ENCODE measurements at regions not wholly inside any gene's neighbourhood (a gene's known extent, or its start where the extent isn't known, plus 50 kb on each side); places are given as distances from the start of the nearest gene placed in this dataset.
"Not testable (repeated sequence)": the region's sequence is repeated elsewhere in the genome, so short reads cannot be mapped to it uniquely, and the experiment has no call there.

GRCh38 chr1:243959998-243960397 is 91.1 kb upstream of the ZBTB18 start:
- no peak overlapping the region for H3K27ac Mint-ChIP-seq
- no peak overlapping the region for H3K4me3 Mint-ChIP-seq
- peaks cover 17% of the 10 kb centered on the region for H3K4me1 Mint-ChIP-seq (ENCODE audit: low read depth)
- H3K36me3 Mint-ChIP-seq (ENCODE audit: low read depth), result no peaks in the 10 kb centered on the region
- H3K9me3 Mint-ChIP-seq, result no peaks in the 10 kb centered on the region
- intact Hi-C loops (cut with micrococcal nuclease), result no loop called here
- H3K27me3 Mint-ChIP-seq, result peaks cover 4% of the 10 kb centered on the region

DNA sequence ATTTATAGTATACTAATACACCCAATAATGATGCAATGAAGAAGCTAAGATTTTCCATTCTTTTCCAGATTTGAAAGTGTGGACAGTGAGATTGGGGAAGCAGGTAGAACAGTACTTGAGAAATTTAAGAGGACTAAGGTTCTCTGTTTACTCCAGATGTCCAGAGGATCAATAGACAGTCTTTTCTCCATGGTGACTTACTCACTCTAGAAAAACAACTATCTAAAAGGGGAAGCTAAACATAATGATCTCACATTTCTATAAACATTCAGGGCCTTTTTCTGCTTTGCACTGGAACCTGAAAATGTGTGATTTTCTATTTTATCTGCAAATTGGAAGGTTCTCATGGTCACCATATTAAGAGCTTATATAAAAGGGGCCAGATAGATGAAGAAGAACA is 93.9 kb upstream of the ZBTB18 start:
- Mint-ChIP-seq H3K4me3 (no peak overlapping the region), H3K27ac (no peak overlapping the region), H3K9me3 (no peaks in the 10 kb centered on the region), H3K4me1 (ENCODE audit: low read depth) (no peaks in the 10 kb centered on the region), H3K36me3 (ENCODE audit: low read depth) (no peaks in the 10 kb centered on the region), H3K27me3 (peaks cover 9% of the 10 kb centered on the region)
- intact Hi-C loops (cut with micrococcal nuclease), result no loop called here

DNA sequence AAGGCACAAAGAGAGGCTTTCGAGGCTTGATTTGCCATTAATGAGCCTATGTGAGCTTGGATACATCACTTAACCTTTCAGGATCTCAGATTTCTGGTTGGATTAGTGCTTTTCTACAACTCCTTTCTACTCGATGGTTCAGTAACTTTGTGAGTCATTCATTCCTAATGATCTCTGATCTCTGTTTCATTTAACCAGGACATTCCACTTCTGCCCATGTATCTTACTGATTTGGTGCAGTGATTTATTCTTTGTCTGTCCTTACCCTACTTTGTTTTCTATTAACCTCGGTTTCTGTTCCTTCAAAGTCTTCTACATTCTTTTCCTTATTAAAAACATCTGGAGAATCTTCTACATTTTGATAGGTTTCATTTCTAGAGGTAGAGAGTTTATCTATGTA is 94.6 kb upstream of the ZBTB18 start:
- no peaks in the 10 kb centered on the region for H3K9me3 Mint-ChIP-seq
- H3K27me3 Mint-ChIP-seq, result peaks cover 9% of the 10 kb centered on the region
- no peaks in the 10 kb centered on the region for H3K36me3 Mint-ChIP-seq (ENCODE audit: low read depth)
- H3K4me3 Mint-ChIP-seq, result no peak overlapping the region
- intact Hi-C loops (cut with micrococcal nuclease), result no loop called here
- no peaks in the 10 kb centered on the region for H3K4me1 Mint-ChIP-seq (ENCODE audit: low read depth)
- H3K27ac Mint-ChIP-seq, result no peak overlapping the region

- intact Hi-C loops (cut with micrococcal nuclease); H3K9me3 Mint-ChIP-seq; H3K36me3 Mint-ChIP-seq (ENCODE audit: low read depth); H3K27me3 Mint-ChIP-seq; H3K4me1 Mint-ChIP-seq (ENCODE audit: low read depth); H3K27ac Mint-ChIP-seq; H3K4me3 Mint-ChIP-seq: not testable (repeated sequence)
Measured at GRCh38 chr1:243951207-243951606, 99.9 kb upstream of the ZBTB18 start.

- H3K36me3 Mint-ChIP-seq (ENCODE audit: low read depth), result no peaks in the 10 kb centered on the region
- no peaks in the 10 kb centered on the region for H3K9me3 Mint-ChIP-seq
- H3K27me3 Mint-ChIP-seq, result peaks cover 4% of the 10 kb centered on the region
- intact Hi-C loops (cut with micrococcal nuclease), result no loop called here
- no peaks in the 10 kb centered on the region for H3K4me1 Mint-ChIP-seq (ENCODE audit: low read depth)
- no peak overlapping the region for H3K27ac Mint-ChIP-seq
- no peak overlapping the region for H3K4me3 Mint-ChIP-seq
Measured at GRCh38 chr1:243950166-243950565, 100.1 kb upstream of the AKT3 start.

GRCh38 chr1:243946946-243947345 is 96.9 kb upstream of the AKT3 start:
- H3K9me3 Mint-ChIP-seq, result no peaks in the 10 kb centered on the region
- no peak overlapping the region for H3K4me3 Mint-ChIP-seq
- no peaks in the 10 kb centered on the region for H3K27me3 Mint-ChIP-seq
- no peaks in the 10 kb centered on the region for H3K4me1 Mint-ChIP-seq (ENCODE audit: low read depth)
- no peaks in the 10 kb centered on the region for H3K36me3 Mint-ChIP-seq (ENCODE audit: low read depth)
- H3K27ac Mint-ChIP-seq, result no peak overlapping the region
- intact Hi-C loops (cut with micrococcal nuclease), result loop anchor here (5.0 to 10.0 kb wide), 2 partner anchors 240 to 602 kb away; no protein-coding TSS in a partner anchor

- Mint-ChIP-seq H3K27me3 (no peaks in the 10 kb centered on the region), H3K4me1 (ENCODE audit: low read depth) (no peaks in the 10 kb centered on the region), H3K9me3 (no peaks in the 10 kb centered on the region), H3K27ac (no peak overlapping the region), H3K36me3 (ENCODE audit: low read depth) (no peaks in the 10 kb centered on the region), H3K4me3 (no peak overlapping the region)
- intact Hi-C loops (cut with micrococcal nuclease), result loop anchor here (5.0 to 10.0 kb wide), 2 partner anchors 239 to 601 kb away; no protein-coding TSS in a partner anchor
Measured at GRCh38 chr1:243946253-243946652, 96.2 kb upstream of the AKT3 start.

DNA sequence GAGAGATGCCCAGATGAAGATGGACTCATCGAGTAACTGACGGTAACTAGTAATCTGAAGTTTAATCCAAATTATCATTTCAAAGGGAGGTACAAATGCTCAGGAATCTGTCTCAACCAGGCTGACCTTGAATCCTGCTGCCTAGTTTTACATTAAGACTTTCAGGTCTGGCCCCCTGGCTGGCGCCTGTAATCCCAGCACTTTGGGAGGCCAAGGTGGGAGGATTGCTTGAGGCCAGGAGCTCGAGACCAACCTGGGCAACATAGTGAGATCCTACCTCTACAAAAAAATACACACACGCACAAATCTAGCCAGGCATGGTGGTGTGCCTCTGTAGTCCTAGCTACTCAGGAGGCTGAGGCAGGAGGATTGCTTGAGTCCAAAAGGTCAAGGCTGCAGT is 95.7 kb upstream of the AKT3 start:
- Mint-ChIP-seq H3K4me1 (ENCODE audit: low read depth) (no peaks in the 10 kb centered on the region), H3K27ac (no peak overlapping the region), H3K9me3 (no peaks in the 10 kb centered on the region), H3K36me3 (ENCODE audit: low read depth) (no peaks in the 10 kb centered on the region), H3K27me3 (no peaks in the 10 kb centered on the region), H3K4me3 (no peak overlapping the region)
- intact Hi-C loops (cut with micrococcal nuclease), result loop anchor here (5.0 to 10.0 kb wide), 2 partner anchors 238 to 601 kb away; no protein-coding TSS in a partner anchor

- Mint-ChIP-seq H3K27ac (no peak overlapping the region), H3K27me3 (no peaks in the 10 kb centered on the region), H3K36me3 (ENCODE audit: low read depth) (no peaks in the 10 kb centered on the region), H3K4me1 (ENCODE audit: low read depth) (no peaks in the 10 kb centered on the region), H3K4me3 (no peak overlapping the region), H3K9me3 (no peaks in the 10 kb centered on the region)
- intact Hi-C loops (cut with micrococcal nuclease), result loop anchor here (5.0 to 10.0 kb wide), 2 partner anchors 237 to 600 kb away; no protein-coding TSS in a partner anchor
Measured at GRCh38 chr1:243944429-243945160, 94.6 kb upstream of the AKT3 start.

DNA sequence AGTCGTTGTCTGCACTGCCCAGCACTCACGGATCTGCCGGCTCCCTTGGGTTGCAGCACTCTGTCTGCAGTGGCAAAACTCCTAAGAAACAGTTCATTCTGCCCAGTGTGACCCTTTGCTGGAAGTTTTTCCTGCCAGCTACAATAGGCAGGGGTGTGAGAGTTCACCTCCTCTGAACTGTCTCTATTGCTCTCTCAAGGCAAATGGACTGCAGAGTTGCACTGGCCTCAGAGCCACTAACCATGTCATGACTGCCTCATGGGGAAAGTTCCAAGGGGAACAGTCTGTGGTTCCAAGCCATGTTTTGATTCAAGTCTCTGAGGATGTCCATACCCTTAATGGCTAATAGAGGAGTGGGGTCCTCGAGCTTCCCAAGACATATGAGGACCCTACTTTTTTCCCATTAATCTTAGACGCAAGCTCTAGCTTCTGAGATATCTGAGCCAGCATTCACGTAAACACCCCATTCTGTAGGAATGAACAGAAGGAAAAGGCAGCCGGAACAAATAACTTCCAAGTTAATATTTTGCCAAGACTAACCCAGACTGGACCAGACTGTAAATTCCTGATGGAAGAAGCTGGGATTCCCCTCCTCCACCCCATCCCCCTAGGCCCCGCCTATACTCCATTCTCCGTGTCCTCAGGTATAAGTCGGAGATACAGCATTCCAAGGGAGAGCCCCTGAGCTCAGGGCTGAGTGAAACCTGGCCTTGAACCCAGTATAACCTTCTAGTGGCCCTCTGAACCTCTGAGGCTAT is 93.8 kb upstream of the AKT3 start:
- Mint-ChIP-seq H3K4me1 (ENCODE audit: low read depth) (peaks cover 7% of the 10 kb centered on the region), H3K4me3 (no peak overlapping the region), H3K9me3 (no peaks in the 10 kb centered on the region), H3K27ac (no peak overlapping the region), H3K36me3 (ENCODE audit: low read depth) (no peaks in the 10 kb centered on the region), H3K27me3 (no peaks in the 10 kb centered on the region)
- intact Hi-C loops (cut with micrococcal nuclease), result loop anchor here (10.0 kb wide), 1 partner anchor 599 kb away; no protein-coding TSS in a partner anchor

DNA sequence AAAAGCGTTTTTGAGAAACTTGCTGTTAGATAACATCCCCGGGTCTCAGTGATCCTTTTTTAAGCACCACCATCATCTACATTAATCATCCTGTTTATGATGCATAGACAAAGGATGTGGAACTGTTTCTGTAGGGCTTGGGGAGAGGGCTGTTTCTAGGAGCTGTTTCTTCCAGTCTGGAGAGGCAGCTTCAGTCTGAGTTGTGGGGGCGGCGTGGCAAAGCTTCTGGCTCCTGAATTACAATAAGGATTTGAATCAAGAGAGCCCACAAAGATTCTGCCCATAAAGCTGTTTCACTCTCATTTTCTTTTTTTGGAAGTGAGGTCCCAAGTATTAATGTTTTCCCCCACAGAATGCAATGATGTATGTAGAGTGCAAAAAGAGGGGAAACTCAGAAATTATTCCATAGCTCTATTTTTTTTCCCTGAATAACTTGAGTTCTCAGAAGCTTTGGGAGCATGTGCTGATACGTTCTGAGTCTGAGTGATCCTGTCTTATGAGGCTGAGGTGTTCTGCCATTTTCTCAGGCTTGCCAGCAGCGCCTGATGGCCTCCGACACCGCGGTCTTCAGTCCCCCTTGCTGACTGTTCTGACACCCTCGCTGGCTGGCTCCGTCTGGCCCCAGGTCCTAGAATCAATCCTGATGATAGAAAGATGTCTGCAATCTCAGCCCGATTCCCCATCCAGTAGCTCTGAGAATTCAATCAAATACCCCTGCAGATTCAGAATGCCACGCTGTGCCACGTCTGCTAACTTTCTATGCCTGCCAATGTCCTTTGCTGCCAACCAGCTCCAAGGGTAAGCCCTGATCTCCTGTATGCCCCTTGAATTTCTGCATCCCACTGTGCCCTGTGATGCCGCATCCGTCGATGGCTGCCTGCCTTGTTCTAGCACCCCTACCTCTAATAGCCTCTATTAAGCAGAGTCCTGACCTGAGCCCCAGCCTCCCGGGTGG is 92.4 kb upstream of the AKT3 start:
- no peaks in the 10 kb centered on the region for H3K27me3 Mint-ChIP-seq
- H3K36me3 Mint-ChIP-seq (ENCODE audit: low read depth), result no peaks in the 10 kb centered on the region
- H3K4me3 Mint-ChIP-seq, result no peak overlapping the region
- intact Hi-C loops (cut with micrococcal nuclease), result loop anchor here (10.0 kb wide), 1 partner anchor 598 kb away; no protein-coding TSS in a partner anchor
- peaks cover 8% of the 10 kb centered on the region for H3K4me1 Mint-ChIP-seq (ENCODE audit: low read depth)
- H3K27ac Mint-ChIP-seq, result no peak overlapping the region
- no peaks in the 10 kb centered on the region for H3K9me3 Mint-ChIP-seq

GRCh38 chr1:243940451-243940850 is 90.4 kb upstream of the AKT3 start:
- no peak overlapping the region for H3K27ac Mint-ChIP-seq
- no peak overlapping the region for H3K4me3 Mint-ChIP-seq
- intact Hi-C loops (cut with micrococcal nuclease), result loop anchor here (10.0 kb wide), 1 partner anchor 596 kb away; no protein-coding TSS in a partner anchor

GRCh38 chr1:243939167-243939848 is 89.3 kb upstream of the AKT3 start:
- no peak overlapping the region for H3K4me3 Mint-ChIP-seq
- intact Hi-C loops (cut with micrococcal nuclease), result no loop called here
- peaks cover 8% of the 10 kb centered on the region for H3K4me1 Mint-ChIP-seq (ENCODE audit: low read depth)
- H3K36me3 Mint-ChIP-seq (ENCODE audit: low read depth), result no peaks in the 10 kb centered on the region
- no peaks in the 10 kb centered on the region for H3K27me3 Mint-ChIP-seq
- H3K9me3 Mint-ChIP-seq, result no peaks in the 10 kb centered on the region
- H3K27ac Mint-ChIP-seq, result no peak overlapping the region

More at GRCh38 chr1:243940451-243940850, 90.4 kb upstream of the AKT3 start:
- H3K9me3 Mint-ChIP-seq, result no peaks in the 10 kb centered on the region
- no peaks in the 10 kb centered on the region for H3K36me3 Mint-ChIP-seq (ENCODE audit: low read depth)
- H3K4me1 Mint-ChIP-seq (ENCODE audit: low read depth), result peaks cover 8% of the 10 kb centered on the region
- H3K27me3 Mint-ChIP-seq, result no peaks in the 10 kb centered on the region
